ENCODE measurements at regions not wholly inside any gene's neighbourhood (a gene's known extent, or its start where the extent isn't known, plus 50 kb on each side); places are given as distances from the start of the nearest gene placed in this dataset.

DNA sequence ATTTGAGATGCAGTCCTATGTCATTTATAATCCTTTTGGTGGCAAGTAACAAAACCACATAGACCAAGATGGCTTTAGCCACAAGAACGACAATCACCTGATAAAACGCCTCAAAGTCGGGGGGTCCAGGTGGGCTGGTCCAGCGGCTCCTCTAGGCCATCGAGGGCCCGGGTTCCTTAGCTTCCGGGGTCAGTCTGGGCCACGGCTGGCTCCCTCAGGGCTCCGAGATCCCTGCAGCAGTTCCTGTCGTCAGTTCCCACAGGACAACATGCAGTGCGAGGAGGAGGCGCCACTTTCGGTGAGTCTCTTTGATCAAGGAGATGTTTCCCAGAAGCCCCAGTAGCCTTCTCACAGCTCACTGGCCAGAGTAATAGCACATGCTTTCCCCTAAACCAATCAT is 574.6 kb downstream of the AACS start:
- TF ChIP-seq, protein P1, sequence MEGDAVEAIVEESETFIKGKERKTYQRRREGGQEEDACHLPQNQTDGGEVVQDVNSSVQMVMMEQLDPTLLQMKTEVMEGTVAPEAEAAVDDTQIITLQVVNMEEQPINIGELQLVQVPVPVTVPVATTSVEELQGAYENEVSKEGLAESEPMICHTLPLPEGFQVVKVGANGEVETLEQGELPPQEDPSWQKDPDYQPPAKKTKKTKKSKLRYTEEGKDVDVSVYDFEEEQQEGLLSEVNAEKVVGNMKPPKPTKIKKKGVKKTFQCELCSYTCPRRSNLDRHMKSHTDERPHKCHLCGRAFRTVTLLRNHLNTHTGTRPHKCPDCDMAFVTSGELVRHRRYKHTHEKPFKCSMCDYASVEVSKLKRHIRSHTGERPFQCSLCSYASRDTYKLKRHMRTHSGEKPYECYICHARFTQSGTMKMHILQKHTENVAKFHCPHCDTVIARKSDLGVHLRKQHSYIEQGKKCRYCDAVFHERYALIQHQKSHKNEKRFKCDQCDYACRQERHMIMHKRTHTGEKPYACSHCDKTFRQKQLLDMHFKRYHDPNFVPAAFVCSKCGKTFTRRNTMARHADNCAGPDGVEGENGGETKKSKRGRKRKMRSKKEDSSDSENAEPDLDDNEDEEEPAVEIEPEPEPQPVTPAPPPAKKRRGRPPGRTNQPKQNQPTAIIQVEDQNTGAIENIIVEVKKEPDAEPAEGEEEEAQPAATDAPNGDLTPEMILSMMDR (conservative IDR thresholded peaks at IDR 0.05), result no peak
- no peak for TF ChIP-seq ZFX (IDR thresholded peaks at IDR 0.05)
